DOHH2 (cell line): ENCODE measurements at regions not wholly inside any gene's neighbourhood (a gene's known extent, or its start where the extent isn't known, plus 50 kb on each side); places are given as distances from the start of the nearest gene placed in this dataset.

Experiments
- CTCF ChIP-seq: fragments of 200-600 bp; sonication (generic); IDR thresholded peaks from one replicate; pipeline ENCODE4 v1.5.1; 2014; ENCODE audit warnings: antibody characterized with exemption, mild to moderate bottlenecking, low read depth, low read length; ENCODE audit not compliant: poor library complexity, severe bottlenecking
- EZH2phosphoT487 ChIP-seq: fragments of 200-600 bp; sonication (generic); IDR thresholded peaks from 2 replicates; pipeline ENCODE4 v1.6.1; 2017; ENCODE audit warnings: borderline replicate concordance, mild to moderate bottlenecking, antibody characterized with exemption, low read length, moderate library complexity, mixed read lengths

GRCh38 chr7:41472427-41473125, 230.3 kb downstream of the INHBA start:
- TF ChIP-seq EZH2phosphoT487 = no peak
- no peak for TF ChIP-seq CTCF
